ENCODE measurements at regions not wholly inside any gene's neighbourhood (a gene's known extent, or its start where the extent isn't known, plus 50 kb on each side); places are given as distances from the start of the nearest gene placed in this dataset.

DNA sequence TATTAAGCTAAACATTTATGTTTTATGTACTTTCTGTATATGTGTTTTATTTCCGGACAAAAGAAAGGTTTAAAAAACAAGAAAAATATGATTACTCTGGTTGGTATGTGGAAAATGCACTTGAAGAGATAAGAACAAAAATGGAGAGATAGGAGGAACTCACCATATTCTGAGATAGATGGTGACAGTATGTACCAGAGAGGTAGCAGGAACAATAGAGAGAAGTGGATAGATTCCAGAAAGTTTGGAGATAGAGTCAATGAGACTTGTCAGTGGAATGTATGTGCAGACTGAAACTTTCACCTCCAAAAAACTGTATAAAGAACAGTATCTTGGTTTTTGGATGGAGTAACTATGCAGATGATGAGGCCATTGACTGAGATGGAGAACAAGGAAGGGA lies 105.6 kb upstream of the FSHR start:
- H3K27me3 ChIP-seq (replicated peaks; ENCODE audit: control insufficient read depth, insufficient read depth, low read length) = no peaks in the 10 kb centered on the region
- TF ChIP-seq, protein P1, sequence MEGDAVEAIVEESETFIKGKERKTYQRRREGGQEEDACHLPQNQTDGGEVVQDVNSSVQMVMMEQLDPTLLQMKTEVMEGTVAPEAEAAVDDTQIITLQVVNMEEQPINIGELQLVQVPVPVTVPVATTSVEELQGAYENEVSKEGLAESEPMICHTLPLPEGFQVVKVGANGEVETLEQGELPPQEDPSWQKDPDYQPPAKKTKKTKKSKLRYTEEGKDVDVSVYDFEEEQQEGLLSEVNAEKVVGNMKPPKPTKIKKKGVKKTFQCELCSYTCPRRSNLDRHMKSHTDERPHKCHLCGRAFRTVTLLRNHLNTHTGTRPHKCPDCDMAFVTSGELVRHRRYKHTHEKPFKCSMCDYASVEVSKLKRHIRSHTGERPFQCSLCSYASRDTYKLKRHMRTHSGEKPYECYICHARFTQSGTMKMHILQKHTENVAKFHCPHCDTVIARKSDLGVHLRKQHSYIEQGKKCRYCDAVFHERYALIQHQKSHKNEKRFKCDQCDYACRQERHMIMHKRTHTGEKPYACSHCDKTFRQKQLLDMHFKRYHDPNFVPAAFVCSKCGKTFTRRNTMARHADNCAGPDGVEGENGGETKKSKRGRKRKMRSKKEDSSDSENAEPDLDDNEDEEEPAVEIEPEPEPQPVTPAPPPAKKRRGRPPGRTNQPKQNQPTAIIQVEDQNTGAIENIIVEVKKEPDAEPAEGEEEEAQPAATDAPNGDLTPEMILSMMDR (IDR thresholded peaks at IDR 0.05; ENCODE audit: insufficient read depth, low read length, poor library complexity, severe bottlenecking) = no peak
- H3K36me3 ChIP-seq (ENCODE audit: control insufficient read depth, insufficient read depth, low read length) = no peaks in the 10 kb centered on the region
- DNase-seq (ENCODE audit: extremely low read depth, insufficient read length) = no peak
- no peak overlapping the region for H3K4me3 ChIP-seq (replicated peaks; ENCODE audit: low read depth, low read length)

DNA sequence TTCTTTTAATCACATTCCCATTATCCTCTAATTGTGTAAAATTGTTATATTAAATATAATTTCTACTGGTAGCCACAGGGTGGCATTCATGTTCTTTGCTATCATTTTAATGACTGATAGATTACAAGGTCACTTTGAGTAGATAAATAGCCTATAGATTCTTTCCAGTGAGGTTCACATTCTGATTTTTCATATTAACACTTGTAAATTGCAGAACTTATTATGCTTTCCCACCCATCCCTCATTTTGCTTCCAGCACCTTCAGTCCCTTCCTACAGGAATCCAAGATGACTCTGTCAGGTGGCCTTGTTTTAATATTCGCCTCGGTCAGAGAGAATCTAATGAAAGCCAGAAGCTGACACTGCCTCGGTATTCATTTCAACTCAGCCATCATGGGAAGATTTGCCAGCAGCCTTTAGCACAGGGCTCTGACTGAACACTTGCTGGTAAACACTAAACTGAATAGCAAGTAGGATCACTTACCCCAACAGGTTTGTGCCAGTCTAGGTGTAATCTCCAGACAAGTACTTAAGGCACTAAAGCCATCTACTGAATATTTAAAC lies 101.2 kb upstream of the FSHR start:
- no peak for DNase-seq (ENCODE audit: extremely low read depth, insufficient read length)
- TF ChIP-seq, protein P1 (IDR thresholded peaks at IDR 0.05; ENCODE audit: insufficient read depth, low read length, poor library complexity, severe bottlenecking) = no peak

DNA sequence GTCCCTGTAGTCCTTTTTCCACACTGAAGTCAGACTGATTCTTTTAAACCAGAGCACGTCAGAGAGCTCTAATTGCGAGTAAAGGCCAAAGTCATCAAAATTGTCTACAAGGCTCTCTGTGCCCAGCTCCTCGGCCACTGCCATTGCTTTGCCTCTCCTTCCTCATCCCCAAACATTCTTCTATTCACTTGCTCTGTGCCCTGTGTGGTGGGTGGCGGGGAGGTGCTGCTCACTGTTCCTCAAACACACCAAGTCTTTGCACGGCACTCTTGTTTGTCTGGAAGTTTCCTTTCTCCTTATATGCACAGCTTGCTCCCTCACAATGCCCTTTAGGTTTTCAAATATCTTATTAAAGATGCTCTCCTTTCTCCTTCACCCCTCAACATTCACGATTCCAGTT lies 100.1 kb upstream of the FSHR start:
- DNase-seq (ENCODE audit: extremely low read depth, insufficient read length) = no peak
- TF ChIP-seq, protein P1 (IDR thresholded peaks at IDR 0.05; ENCODE audit: insufficient read depth, low read length, poor library complexity, severe bottlenecking) = no peak
- no peaks in the 10 kb centered on the region for H3K36me3 ChIP-seq (ENCODE audit: control insufficient read depth, insufficient read depth, low read length)
- H3K27me3 ChIP-seq (replicated peaks; ENCODE audit: control insufficient read depth, insufficient read depth, low read length) = no peaks in the 10 kb centered on the region
- no peak overlapping the region for H3K4me3 ChIP-seq (replicated peaks; ENCODE audit: low read depth, low read length)

More for the DNA sequence above, 101.2 kb upstream of the FSHR start:
- Histone ChIP-seq H3K36me3 (ENCODE audit: control insufficient read depth, insufficient read depth, low read length) (no peaks in the 10 kb centered on the region), H3K4me3 (replicated peaks; ENCODE audit: low read depth, low read length) (no peak overlapping the region), H3K27me3 (replicated peaks; ENCODE audit: control insufficient read depth, insufficient read depth, low read length) (no peaks in the 10 kb centered on the region)

DNA sequence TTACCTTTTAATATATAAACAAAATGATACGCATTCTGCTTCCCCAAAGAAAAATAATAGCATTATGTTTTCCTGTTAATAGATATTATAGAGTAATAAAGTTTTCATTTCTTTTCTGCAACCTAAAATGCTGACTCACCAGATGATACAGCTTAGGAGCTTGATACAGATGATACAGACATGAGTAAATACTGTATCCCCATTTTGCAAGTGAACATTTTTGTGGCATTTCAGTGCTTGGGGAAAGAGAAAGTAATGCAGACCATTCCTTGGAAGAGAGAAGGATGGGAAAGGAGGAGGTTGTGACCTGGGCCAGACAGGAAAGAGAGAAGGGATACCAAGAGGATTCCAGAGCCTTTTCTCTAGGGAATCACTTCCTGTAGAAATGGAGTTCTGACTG lies 97.5 kb upstream of the FSHR start:
- Histone ChIP-seq H3K27me3 (replicated peaks; ENCODE audit: control insufficient read depth, insufficient read depth, low read length) (no peaks in the 10 kb centered on the region), H3K4me3 (replicated peaks; ENCODE audit: low read depth, low read length) (no peak overlapping the region), H3K36me3 (ENCODE audit: control insufficient read depth, insufficient read depth, low read length) (no peaks in the 10 kb centered on the region)
- TF ChIP-seq, protein P1 (IDR thresholded peaks at IDR 0.05; ENCODE audit: insufficient read depth, low read length, poor library complexity, severe bottlenecking) = no peak
- no peak for DNase-seq (ENCODE audit: extremely low read depth, insufficient read length)

DNA sequence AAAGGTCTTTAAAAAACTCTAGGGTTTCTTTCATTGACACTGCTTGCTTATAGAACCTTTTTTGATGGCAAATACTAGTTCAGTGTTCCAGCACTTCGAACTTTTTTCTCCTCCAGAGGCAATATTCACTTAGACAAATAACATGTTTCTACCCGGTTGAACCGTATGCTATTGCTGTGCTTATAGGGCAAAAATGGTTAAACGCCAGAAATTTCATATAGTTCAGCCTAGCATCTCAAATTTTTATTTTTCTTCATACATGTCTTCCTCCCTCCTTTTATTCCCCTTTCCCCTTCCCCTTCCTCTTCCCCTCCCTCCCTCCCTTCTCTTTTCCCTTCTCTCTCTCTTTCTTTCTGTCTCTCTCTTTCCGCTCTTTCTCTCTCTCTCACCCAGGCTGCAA lies 96.9 kb upstream of the FSHR start:
- no peak overlapping the region for H3K4me3 ChIP-seq (replicated peaks; ENCODE audit: low read depth, low read length)
- TF ChIP-seq, protein P1 (IDR thresholded peaks at IDR 0.05; ENCODE audit: insufficient read depth, low read length, poor library complexity, severe bottlenecking) = no peak
- no peak for DNase-seq (ENCODE audit: extremely low read depth, insufficient read length)
- no peaks in the 10 kb centered on the region for H3K36me3 ChIP-seq (ENCODE audit: control insufficient read depth, insufficient read depth, low read length)
- H3K27me3 ChIP-seq (replicated peaks; ENCODE audit: control insufficient read depth, insufficient read depth, low read length) = no peaks in the 10 kb centered on the region

DNA sequence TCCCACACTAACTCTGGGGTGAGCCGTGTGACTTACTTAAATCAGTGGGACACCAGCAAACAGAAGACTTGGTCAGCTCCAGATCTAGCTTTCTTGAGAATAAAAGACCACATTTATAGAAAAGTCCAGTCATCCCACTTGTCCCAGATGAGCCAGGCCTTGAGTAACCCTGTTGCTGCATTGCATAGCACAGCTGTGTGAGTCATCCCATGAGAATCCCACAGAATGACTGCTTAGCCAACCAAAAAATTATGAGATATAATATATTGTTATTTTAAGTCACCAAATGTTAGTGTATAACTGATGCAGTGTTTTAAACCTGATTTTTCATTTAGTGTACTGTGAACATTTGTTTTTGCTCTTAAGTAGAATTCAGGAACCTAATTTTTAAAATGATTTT lies 94.2 kb upstream of the FSHR start:
- Histone ChIP-seq H3K27me3 (replicated peaks; ENCODE audit: control insufficient read depth, insufficient read depth, low read length) (no peaks in the 10 kb centered on the region), H3K4me3 (replicated peaks; ENCODE audit: low read depth, low read length) (no peak overlapping the region), H3K36me3 (ENCODE audit: control insufficient read depth, insufficient read depth, low read length) (no peaks in the 10 kb centered on the region)
- DNase-seq (ENCODE audit: extremely low read depth, insufficient read length) = no peak
- TF ChIP-seq, protein P1 (IDR thresholded peaks at IDR 0.05; ENCODE audit: insufficient read depth, low read length, poor library complexity, severe bottlenecking) = no peak

Measured in GM06990 (cell line).